Astrocyte (in vitro differentiated cells and primary cell): ENCODE measurements at regions not wholly inside any gene's neighbourhood (a gene's known extent, or its start where the extent isn't known, plus 50 kb on each side); places are given as distances from the start of the nearest gene placed in this dataset.

Experiments
- DNase-seq: peaks from one replicate; pipeline ENCODE4 v3.0.0-alpha.2; 2010; ENCODE audit warnings: low read depth
- FAIRE-seq: peaks from 2 replicates; lab custom pipeline; 2011; peaks lifted over from hg19 to GRCh38; lab: Jason Lieb, UNC
- H2AFZ ChIP-seq: 2 replicates; pipeline ENCODE4 v1.6.0; 2012; ENCODE audit warnings: low read depth, low read length, inconsistent platforms
- H3K27ac ChIP-seq: 2 replicates; pipeline ENCODE4 v1.5.1; 2011; ENCODE audit warnings: low read depth, low read length, inconsistent platforms
- H3K27me3 ChIP-seq: 2 replicates; pipeline ENCODE4 v1.6.0; 2011; ENCODE audit warnings: low read length, inconsistent platforms; ENCODE audit not compliant: insufficient read depth
- H3K36me3 ChIP-seq: 2 replicates; pipeline ENCODE4 v1.5.1; 2011; ENCODE audit warnings: low read length, inconsistent platforms; ENCODE audit not compliant: insufficient read depth
- H3K4me1 ChIP-seq: 2 replicates; pipeline ENCODE4 v1.5.1; 2011; ENCODE audit warnings: low read length, inconsistent platforms; ENCODE audit not compliant: insufficient read depth
- H3K4me2 ChIP-seq: 2 replicates; pipeline ENCODE4 v1.6.0; 2012; ENCODE audit warnings: low read length, inconsistent platforms
- H3K4me3 ChIP-seq: 2 replicates; pipeline ENCODE4 v1.5.1; 2011; ENCODE audit warnings: low read depth, mild to moderate bottlenecking, low read length, inconsistent platforms; ENCODE audit not compliant: insufficient read depth
- H3K79me2 ChIP-seq: 2 replicates; pipeline ENCODE4 v1.6.0; 2012; ENCODE audit warnings: mild to moderate bottlenecking, low read length, inconsistent platforms; ENCODE audit not compliant: insufficient read depth
- H3K9ac ChIP-seq: 2 replicates; pipeline ENCODE4 v1.6.0; 2012; ENCODE audit warnings: mild to moderate bottlenecking, low read length, inconsistent platforms
- H3K9me3 ChIP-seq: 2 replicates; pipeline ENCODE4 v1.5.1; 2012; ENCODE audit warnings: low read depth, mild to moderate bottlenecking, low read length, inconsistent platforms; ENCODE audit not compliant: insufficient read depth
- H4K20me1 ChIP-seq: 2 replicates; pipeline ENCODE4 v1.6.0; 2012; ENCODE audit warnings: low read length, inconsistent platforms; ENCODE audit not compliant: insufficient read depth
- H3K27ac Mint-ChIP-seq: one replicate; pipeline ENCODE4 v1.8.0; 2021; ENCODE audit warnings: mild to moderate bottlenecking, mixed read lengths; ENCODE audit not compliant: unreplicated experiment
- H3K27me3 Mint-ChIP-seq: one replicate; pipeline ENCODE4 v1.8.0; 2021; ENCODE audit warnings: low read depth, mixed read lengths; ENCODE audit not compliant: unreplicated experiment
- H3K36me3 Mint-ChIP-seq: one replicate; pipeline ENCODE4 v1.8.0; 2021; ENCODE audit warnings: low read depth, mixed read lengths; ENCODE audit not compliant: unreplicated experiment
- H3K4me1 Mint-ChIP-seq: one replicate; pipeline ENCODE4 v1.8.0; 2021; ENCODE audit warnings: low read depth, mixed read lengths; ENCODE audit not compliant: unreplicated experiment
- H3K4me3 Mint-ChIP-seq: one replicate; pipeline ENCODE4 v1.8.0; 2021; ENCODE audit warnings: mild to moderate bottlenecking, moderate library complexity, mixed read lengths; ENCODE audit not compliant: unreplicated experiment
- H3K9me3 Mint-ChIP-seq: one replicate; pipeline ENCODE4 v1.8.0; 2021; ENCODE audit warnings: mild to moderate bottlenecking, mixed read lengths; ENCODE audit not compliant: unreplicated experiment
- CTCF ChIP-seq: IDR thresholded peaks from 2 replicates; pipeline ENCODE4 v1.5.1; 2011; ENCODE audit warnings: low read depth, mild to moderate bottlenecking, inconsistent platforms, low read length, moderate library complexity; ENCODE audit not compliant: insufficient read depth
- EZH2 ChIP-seq: IDR thresholded peaks from 2 replicates; pipeline ENCODE4 v1.6.1; 2012; ENCODE audit warnings: mild to moderate bottlenecking, low read length, inconsistent platforms; ENCODE audit not compliant: insufficient read depth

GRCh38 chr12:98106031-98106683 is 409.2 kb upstream of the TMPO start:
- no peak overlapping the region for H3K4me3 Mint-ChIP-seq
- peaks cover 8% of the 10 kb centered on the region for H3K4me1 Mint-ChIP-seq
- H4K20me1 ChIP-seq: no peaks in the 10 kb centered on the region
- H3K4me1 ChIP-seq: no peaks in the 10 kb centered on the region
- H3K9me3 ChIP-seq: no peaks in the 10 kb centered on the region
- no peak for FAIRE-seq
- no peaks in the 10 kb centered on the region for H3K27me3 ChIP-seq
- H3K9me3 Mint-ChIP-seq: no peaks in the 10 kb centered on the region
- H3K4me2 ChIP-seq: no peak overlapping the region
- H3K27ac ChIP-seq: no peak overlapping the region
- no peak overlapping the region for H3K27ac Mint-ChIP-seq
- TF ChIP-seq CTCF: no peak
- H2AFZ ChIP-seq: no peak overlapping the region
- no peaks in the 10 kb centered on the region for H3K36me3 ChIP-seq
- no peaks in the 10 kb centered on the region for H3K27me3 Mint-ChIP-seq
- no peaks in the 10 kb centered on the region for H3K36me3 Mint-ChIP-seq
- H3K79me2 ChIP-seq: no peaks in the 10 kb centered on the region
- H3K4me3 ChIP-seq: no peak overlapping the region
- no peak for DNase-seq
- H3K9ac ChIP-seq: no peak overlapping the region

- no peak overlapping the region for H3K4me3 Mint-ChIP-seq
- no peak overlapping the region for H3K4me2 ChIP-seq
- no peaks in the 10 kb centered on the region for H3K9me3 ChIP-seq
- H2AFZ ChIP-seq: no peak overlapping the region
- no peaks in the 10 kb centered on the region for H3K27me3 Mint-ChIP-seq
- no peaks in the 10 kb centered on the region for H3K36me3 Mint-ChIP-seq
- FAIRE-seq (no peak), DNase-seq (no peak)
- H3K36me3 ChIP-seq: no peaks in the 10 kb centered on the region
- no peaks in the 10 kb centered on the region for H3K27me3 ChIP-seq
- peaks cover 8% of the 10 kb centered on the region for H3K4me1 Mint-ChIP-seq
- H3K4me1 ChIP-seq: no peaks in the 10 kb centered on the region
- no peaks in the 10 kb centered on the region for H4K20me1 ChIP-seq
- no peak overlapping the region for H3K9ac ChIP-seq
- no peaks in the 10 kb centered on the region for H3K79me2 ChIP-seq
- TF ChIP-seq CTCF: no peak
- TF ChIP-seq EZH2: no peak
- no peaks in the 10 kb centered on the region for H3K9me3 Mint-ChIP-seq
- H3K4me3 ChIP-seq: no peak overlapping the region
- no peak overlapping the region for H3K27ac ChIP-seq
- no peak overlapping the region for H3K27ac Mint-ChIP-seq
Measured at GRCh38 chr12:98109266-98109665, 406.1 kb upstream of the TMPO start.

GRCh38 chr12:98110536-98110935 is 404.9 kb upstream of the TMPO start:
- Histone ChIP-seq H3K9ac (no peak overlapping the region), H3K36me3 (no peaks in the 10 kb centered on the region), H3K4me2 (no peak overlapping the region), H2AFZ (no peak overlapping the region), H3K4me1 (no peaks in the 10 kb centered on the region), H4K20me1 (no peaks in the 10 kb centered on the region), H3K27me3 (no peaks in the 10 kb centered on the region), H3K9me3 (no peaks in the 10 kb centered on the region), H3K79me2 (no peaks in the 10 kb centered on the region), H3K27ac (no peak overlapping the region), H3K4me3 (no peak overlapping the region)
- TF ChIP-seq CTCF (no peak), EZH2 (no peak)
- no peak overlapping the region for H3K27ac Mint-ChIP-seq
- peaks cover 8% of the 10 kb centered on the region for H3K4me1 Mint-ChIP-seq
- DNase-seq (no peak), FAIRE-seq (no peak)
- no peak overlapping the region for H3K4me3 Mint-ChIP-seq
- no peaks in the 10 kb centered on the region for H3K36me3 Mint-ChIP-seq
- H3K9me3 Mint-ChIP-seq: no peaks in the 10 kb centered on the region
- H3K27me3 Mint-ChIP-seq: no peaks in the 10 kb centered on the region
